T-helper 2 cell treated with Interferon-gamma antibody and Interleukin-4, amounts not matched to agents 100 ng/mL and 5 ng/mL, for 36 hours (primary cell): ENCODE measurements at regions not wholly inside any gene's neighbourhood (a gene's known extent, or its start where the extent isn't known, plus 50 kb on each side); places are given as distances from the start of the nearest gene placed in this dataset.

ENCODE experiments used
- intact Hi-C: fragments of 100-400 bp; cut with micrococcal nuclease; formaldehyde crosslinking; loops from one replicate; pipeline ENCODE4 v1.15.1; 2023

GRCh38 chr1:216826214-216826613, 103.0 kb upstream of the ESRRG start:
- intact Hi-C loops: no loop called here

GRCh38 chr1:216825557-216825956, 102.3 kb upstream of the ESRRG start:
- intact Hi-C loops: no loop called here

GRCh38 chr1:216824511-216824910, 101.3 kb upstream of the ESRRG start:
- intact Hi-C loops: no loop called here

- intact Hi-C loops: no loop called here
Measured at GRCh38 chr1:216823731-216824130, 100.5 kb upstream of the ESRRG start.

- intact Hi-C loops: no loop called here
Measured at GRCh38 chr1:216822480-216822879, 99.3 kb upstream of the ESRRG start.

GRCh38 chr1:216820345-216820744, 97.1 kb upstream of the ESRRG start:
- intact Hi-C loops: no loop called here

GRCh38 chr1:216818284-216818683, 95.1 kb upstream of the ESRRG start:
- intact Hi-C loops: no loop called here

- intact Hi-C loops: no loop called here
Measured at GRCh38 chr1:216815260-216816131, 92.3 kb upstream of the ESRRG start.

GRCh38 chr1:216814576-216815259, 91.5 kb upstream of the ESRRG start:
- intact Hi-C loops: no loop called here

GRCh38 chr1:216812966-216813365, 89.7 kb upstream of the ESRRG start:
- intact Hi-C loops: no loop called here

GRCh38 chr1:216809649-216810048, 86.4 kb upstream of the ESRRG start:
- intact Hi-C loops: no loop called here

- intact Hi-C loops: no loop called here
Measured at GRCh38 chr1:216807696-216808095, 84.5 kb upstream of the ESRRG start.

GRCh38 chr1:216805953-216806352, 82.7 kb upstream of the ESRRG start:
- intact Hi-C loops: no loop called here

- intact Hi-C loops: no loop called here
Measured at GRCh38 chr1:216805233-216805632, 82.0 kb upstream of the ESRRG start.

GRCh38 chr1:216804111-216804510, 80.9 kb upstream of the ESRRG start:
- intact Hi-C loops: no loop called here

GRCh38 chr1:216794586-216794985, 71.4 kb upstream of the ESRRG start:
- intact Hi-C loops: no loop called here

GRCh38 chr1:216793973-216794372, 70.7 kb upstream of the ESRRG start:
- intact Hi-C loops: no loop called here

- intact Hi-C loops: no loop called here
Measured at GRCh38 chr1:216793303-216793702, 70.1 kb upstream of the ESRRG start.

GRCh38 chr1:216788671-216789070, 65.4 kb upstream of the ESRRG start:
- intact Hi-C loops: no loop called here

GRCh38 chr1:216785737-216786136, 62.5 kb upstream of the ESRRG start:
- intact Hi-C loops: no loop called here

GRCh38 chr1:216785221-216785620, 62.0 kb upstream of the ESRRG start:
- intact Hi-C loops: no loop called here

GRCh38 chr1:216779686-216780085, 56.5 kb upstream of the ESRRG start:
- intact Hi-C loops: no loop called here

GRCh38 chr1:216778737-216779136, 55.5 kb upstream of the ESRRG start:
- intact Hi-C loops: no loop called here
